ENCODE measurements at regions not wholly inside any gene's neighbourhood (a gene's known extent, or its start where the extent isn't known, plus 50 kb on each side); places are given as distances from the start of the nearest gene placed in this dataset.

- no peak for FAIRE-seq
- no peaks in the 10 kb centered on the region for H3K9me3 ChIP-seq (ENCODE audit: insufficient read depth in 2 of 2, low read depth in 1 of 2, low read length in 1 of 2)
Measured at GRCh38 chr4:186392017-186392416, 126.0 kb downstream of the F11 start.

More at GRCh38 chr4:186392017-186392416, 126.0 kb downstream of the F11 start:
- DNase-seq (ENCODE audit: low read depth in 1 of 2, low spot score in 2 of 2): no peak
- ChIA-PET CTCF (ENCODE audit: partially characterized antibody) (interaction anchor here (0.7 to 1.5 kb wide), 2 partner anchors 18 to 43 kb away, joined by 3 to 6 read pairs; no protein-coding TSS in a partner anchor), POLR2A (ENCODE audit: partially characterized antibody) (no interaction called here)
- Histone ChIP-seq H3K4ac (replicated peaks; ENCODE audit: insufficient read length, low read depth, low read length) (no peak overlapping the region), H3K14ac (ENCODE audit: insufficient read length) (no peak overlapping the region), H3K79me2 (ENCODE audit: control insufficient read depth in 1 of 2, insufficient read depth in 2 of 2, low read length in 2 of 2) (no peaks in the 10 kb centered on the region), H2BK12ac (ENCODE audit: low read depth, low read length) (no peak overlapping the region), H3K4me3 (ENCODE audit: extremely low read depth in 1 of 4, insufficient read depth in 2 of 4, low read depth in 3 of 4, low read length in 4 of 4) (no peak overlapping the region), H2BK20ac (ENCODE audit: low read length) (no peak overlapping the region), H3K23me2 (ENCODE audit: low read depth, low read length) (no peaks in the 10 kb centered on the region), H2BK120ac (replicated peaks; ENCODE audit: low read depth, low read length) (no peak overlapping the region), H2AFZ (ENCODE audit: low read length) (no peak overlapping the region), H2AK5ac (ENCODE audit: low read depth, low read length) (no peak overlapping the region), H2BK15ac (ENCODE audit: low read length) (no peak overlapping the region), H4K5ac (ENCODE audit: insufficient read length, low read depth, low read length) (no peak overlapping the region), H3K79me1 (ENCODE audit: low read depth, low read length) (no peaks in the 10 kb centered on the region), H3K27ac (ENCODE audit: low read depth, low read length) (no peak overlapping the region), H3K4me1 (replicated peaks in 1 of 4; ENCODE audit: control insufficient read depth in 3 of 4, insufficient read depth in 4 of 4, low read length in 3 of 4) (peaks cover 0 to 3% (median 0%) of the 10 kb centered on the region in 4 experiments; a peak in 1 of 7 replicates), H4K20me1 (replicated peaks in 1 of 2; ENCODE audit: control insufficient read depth in 1 of 2, insufficient read depth in 2 of 2, low read length in 2 of 2) (no peaks in the 10 kb centered on the region), H4K8ac (ENCODE audit: extremely low read depth, insufficient read depth, low read length) (no peak overlapping the region), H3K9ac (replicated peaks in 1 of 4; ENCODE audit: extremely low read depth in 1 of 4, low read depth in 3 of 4, low read length in 3 of 4) (no peak overlapping the region), H3K18ac (ENCODE audit: extremely low read depth, low read length) (no peak overlapping the region), H3K36me3 (ENCODE audit: control insufficient read depth in 2 of 4, insufficient read depth in 4 of 4, low read length in 3 of 4) (no peaks in the 10 kb centered on the region), H3K23ac (ENCODE audit: insufficient read length) (no peak overlapping the region), H3K27me3 (replicated peaks in 1 of 4; ENCODE audit: control insufficient read depth in 3 of 4, extremely low read depth in 1 of 4, insufficient read depth in 3 of 4, low read length in 3 of 4) (no peaks in the 10 kb centered on the region; a peak in 1 of 7 replicates), H3K4me2 (ENCODE audit: insufficient read depth in 1 of 2, low read depth in 2 of 2, low read length in 2 of 2) (no peak overlapping the region), H4K91ac (replicated peaks; ENCODE audit: insufficient read length, low read length) (no peak overlapping the region), H2BK5ac (ENCODE audit: low read depth, low read length) (no peak overlapping the region), H3K56ac (replicated peaks; ENCODE audit: insufficient read length, low read depth, low read length) (no peak overlapping the region)
- 92% methylated on average over 10 of the region's 10 CpGs; no CpG with 5 or more reads in 1 of the 2 experiments for WGBS, 2 experiments (ENCODE audit: extremely low coverage in 1 of 2, insufficient coverage in 1 of 2, insufficient read length in 1 of 2, insufficient replicate concordance in 2 of 2, low coverage in 1 of 2, low lambda C conversion rate in 2 of 2, missing lambda C conversion rate in 1 of 2)
- TF ChIP-seq SAP30 (IDR thresholded peaks at IDR 0.05; ENCODE audit: insufficient read depth, insufficient replicate concordance, low read length) (no peak), GABPA (IDR thresholded peaks at IDR 0.05; ENCODE audit: borderline replicate concordance, insufficient read depth, low read length) (no peak), RNF2 (IDR thresholded peaks at IDR 0.05; ENCODE audit: borderline replicate concordance, low read depth, low read length, missing control alignments, poor library complexity, severe bottlenecking) (no peak), CHD2 (IDR thresholded peaks at IDR 0.05; ENCODE audit: low read length) (no peak), CHD1 (IDR thresholded peaks at IDR 0.05; ENCODE audit: low read depth, low read length) (no peak), BACH1 (IDR thresholded peaks at IDR 0.05; ENCODE audit: low read length) (no peak), TAF1 (IDR thresholded peaks at IDR 0.05; ENCODE audit: low read depth, low read length) (no peak), SP4 (IDR thresholded peaks at IDR 0.05; ENCODE audit: low read length) (no peak), E2F6 (IDR thresholded peaks at IDR 0.05) (no peak)
